ENCODE measurements at regions not wholly inside any gene's neighbourhood (a gene's known extent, or its start where the extent isn't known, plus 50 kb on each side); places are given as distances from the start of the nearest gene placed in this dataset.

DNA sequence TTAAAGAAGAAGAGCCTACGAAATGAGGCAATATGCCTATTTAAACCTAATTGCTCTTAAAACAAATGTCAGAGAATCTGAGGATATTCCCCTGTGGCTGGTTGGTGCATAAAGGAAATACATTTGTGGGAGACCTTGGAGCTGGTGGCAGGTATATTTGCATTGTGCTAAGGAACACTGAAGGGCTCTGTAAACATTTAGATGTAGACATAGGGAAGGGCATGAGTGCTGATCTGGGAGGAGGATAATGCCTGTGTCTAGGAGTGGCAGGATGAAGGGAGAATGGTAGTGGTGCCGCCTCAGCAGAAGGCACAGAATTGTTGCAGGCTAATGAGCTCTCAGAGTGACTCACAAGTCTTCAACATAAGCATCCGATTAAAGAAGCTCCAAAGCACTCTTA is 85.8 kb downstream of the CD164 start:
- WGBS, result 77% methylated on average over 3 of the region's 3 CpGs
- intact Hi-C loops (cut with DNase I), result no loop called here
- no peak for DNase-seq (ENCODE audit: extremely low spot score)
- H3K9me3 ChIP-seq, result no peaks in the 10 kb centered on the region
- H3K4me3 ChIP-seq, result no peak overlapping the region
- peak overlapping the region; percentile 79 to 85 (median 82) for H3K27ac ChIP-seq (replicated peaks in 1 of 4)
- H3K27me3 ChIP-seq, result no peaks in the 10 kb centered on the region
- no peak for TF ChIP-seq POLR2AphosphoS5 (IDR thresholded peaks at IDR 0.05)
- TF ChIP-seq EP300 (IDR thresholded peaks at IDR 0.05), result no peak
- TF ChIP-seq, protein P1, sequence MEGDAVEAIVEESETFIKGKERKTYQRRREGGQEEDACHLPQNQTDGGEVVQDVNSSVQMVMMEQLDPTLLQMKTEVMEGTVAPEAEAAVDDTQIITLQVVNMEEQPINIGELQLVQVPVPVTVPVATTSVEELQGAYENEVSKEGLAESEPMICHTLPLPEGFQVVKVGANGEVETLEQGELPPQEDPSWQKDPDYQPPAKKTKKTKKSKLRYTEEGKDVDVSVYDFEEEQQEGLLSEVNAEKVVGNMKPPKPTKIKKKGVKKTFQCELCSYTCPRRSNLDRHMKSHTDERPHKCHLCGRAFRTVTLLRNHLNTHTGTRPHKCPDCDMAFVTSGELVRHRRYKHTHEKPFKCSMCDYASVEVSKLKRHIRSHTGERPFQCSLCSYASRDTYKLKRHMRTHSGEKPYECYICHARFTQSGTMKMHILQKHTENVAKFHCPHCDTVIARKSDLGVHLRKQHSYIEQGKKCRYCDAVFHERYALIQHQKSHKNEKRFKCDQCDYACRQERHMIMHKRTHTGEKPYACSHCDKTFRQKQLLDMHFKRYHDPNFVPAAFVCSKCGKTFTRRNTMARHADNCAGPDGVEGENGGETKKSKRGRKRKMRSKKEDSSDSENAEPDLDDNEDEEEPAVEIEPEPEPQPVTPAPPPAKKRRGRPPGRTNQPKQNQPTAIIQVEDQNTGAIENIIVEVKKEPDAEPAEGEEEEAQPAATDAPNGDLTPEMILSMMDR (IDR thresholded peaks at IDR 0.05), result no peak
- TF ChIP-seq POLR2A (IDR thresholded peaks at IDR 0.05; ENCODE audit: low read depth), result no peak
- H3K36me3 ChIP-seq, result no peaks in the 10 kb centered on the region
- peaks cover 26 to 52% (median 47%) of the 10 kb centered on the region in 4 donors for H3K4me1 ChIP-seq

DNA sequence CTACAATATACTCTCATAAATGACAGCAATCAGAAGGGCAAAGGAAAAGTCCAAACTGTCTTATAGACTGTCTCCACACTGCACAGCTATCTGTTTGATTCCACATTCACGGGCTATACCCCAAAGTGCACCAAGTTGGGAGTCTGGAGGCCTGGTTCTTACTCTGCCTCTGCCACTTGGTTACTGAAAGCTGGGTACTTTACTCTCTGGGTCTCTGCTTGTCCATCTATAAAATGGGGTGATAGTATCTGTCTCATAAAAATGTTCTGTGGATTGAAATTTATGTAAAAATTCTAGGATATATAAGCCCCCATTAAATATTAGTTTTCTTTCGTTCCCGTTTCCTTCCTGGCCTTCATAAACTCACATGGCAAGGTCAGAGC is 86.5 kb downstream of the CD164 start:
- no peaks in the 10 kb centered on the region for H3K27me3 ChIP-seq
- H3K27ac ChIP-seq (replicated peaks in 1 of 4), result no peak overlapping the region
- H3K36me3 ChIP-seq, result no peaks in the 10 kb centered on the region
- 94% methylated on average over 3 of the region's 3 CpGs for WGBS
- intact Hi-C loops (cut with DNase I), result no loop called here
- no peaks in the 10 kb centered on the region for H3K9me3 ChIP-seq
- H3K4me3 ChIP-seq, result no peak overlapping the region
- DNase-seq (ENCODE audit: extremely low spot score), result no peak
- TF ChIP-seq, protein P1 (IDR thresholded peaks at IDR 0.05), result no peak
- TF ChIP-seq POLR2A (IDR thresholded peaks at IDR 0.05; ENCODE audit: low read depth) (no peak), EP300 (IDR thresholded peaks at IDR 0.05) (no peak), POLR2AphosphoS5 (IDR thresholded peaks at IDR 0.05) (no peak)
- H3K4me1 ChIP-seq, result peaks cover 19 to 45% (median 40%) of the 10 kb centered on the region in 4 donors

DNA sequence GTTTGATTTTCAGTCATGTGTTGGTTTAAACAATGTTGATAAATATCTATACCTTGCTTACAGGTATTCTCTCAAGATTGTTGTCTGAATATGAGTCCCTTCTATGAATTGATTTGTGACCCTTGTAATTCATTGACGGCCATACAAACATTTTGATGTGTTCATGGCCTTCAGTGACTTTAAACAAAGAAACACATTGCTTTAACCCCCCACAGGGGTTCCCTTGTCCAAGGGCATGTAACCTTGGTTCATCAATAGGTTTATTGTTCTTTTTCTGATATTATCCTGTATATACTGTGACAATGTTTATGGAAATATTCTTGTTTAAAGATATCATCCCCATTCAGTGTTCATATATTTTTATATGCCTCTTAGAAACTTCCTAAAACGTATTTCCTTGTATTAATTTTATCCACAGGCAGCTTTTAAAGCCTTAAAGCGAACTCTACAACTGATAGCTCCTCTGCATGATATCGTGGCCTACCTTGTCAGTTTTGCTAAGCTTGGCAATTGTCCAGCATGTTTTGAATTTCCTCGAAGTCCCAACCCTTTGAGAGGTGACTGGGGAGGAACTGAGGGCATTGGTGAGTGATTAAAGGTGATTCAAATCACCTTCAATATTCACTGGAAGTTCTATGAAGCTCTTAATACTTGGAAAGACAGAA is 87.0 kb downstream of the CD164 start:
- no peaks in the 10 kb centered on the region for H3K9me3 ChIP-seq
- H3K36me3 ChIP-seq, result no peaks in the 10 kb centered on the region
- no peak for DNase-seq (ENCODE audit: extremely low spot score)
- WGBS, result 77% methylated on average over 5 of the region's 5 CpGs
- H3K27ac ChIP-seq (replicated peaks in 1 of 4), result no peak overlapping the region
- peaks cover 16 to 40% (median 36%) of the 10 kb centered on the region in 4 donors for H3K4me1 ChIP-seq
- H3K27me3 ChIP-seq, result peaks cover 0 to 3% (median 0%) of the 10 kb centered on the region in 4 donors
- intact Hi-C loops (cut with DNase I), result no loop called here
- TF ChIP-seq EP300 (IDR thresholded peaks at IDR 0.05) (no peak), POLR2AphosphoS5 (IDR thresholded peaks at IDR 0.05) (no peak), POLR2A (IDR thresholded peaks at IDR 0.05; ENCODE audit: low read depth) (no peak)
- TF ChIP-seq, protein P1 (IDR thresholded peaks at IDR 0.05), result no peak
- no peak overlapping the region for H3K4me3 ChIP-seq

DNA sequence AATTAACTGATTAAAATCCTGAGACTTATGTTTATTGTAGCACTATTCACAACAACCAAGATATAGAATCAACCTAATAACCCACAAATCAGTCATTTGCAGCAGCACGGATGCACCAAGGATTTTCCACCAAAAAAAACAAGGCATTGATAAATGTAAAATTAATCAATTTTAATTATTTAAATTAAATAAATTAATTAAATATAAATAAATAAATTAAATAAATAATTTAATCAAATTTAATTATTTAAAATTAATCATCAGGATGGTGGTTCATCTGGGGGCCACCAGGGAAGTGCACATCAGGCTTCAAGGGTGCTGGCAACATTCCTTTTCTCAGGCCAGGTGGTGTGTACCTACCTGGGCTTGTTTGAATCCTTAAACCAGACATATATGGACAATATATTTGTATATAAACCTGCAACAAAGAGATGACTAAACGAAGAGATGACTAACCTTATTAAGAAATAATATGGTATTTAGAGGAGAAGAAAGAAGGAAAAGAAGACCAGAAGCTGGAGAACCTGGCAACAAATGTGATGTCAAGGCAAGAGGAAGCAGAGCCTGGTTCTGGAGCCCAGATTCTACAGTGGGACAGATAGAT is 89.2 kb downstream of the CD164 start:
- intact Hi-C loops (cut with DNase I), result no loop called here
- Histone ChIP-seq H3K36me3 (no peaks in the 10 kb centered on the region), H3K4me1 (peaks cover 6 to 19% (median 17%) of the 10 kb centered on the region in 4 donors), H3K4me3 (no peak overlapping the region), H3K27me3 (peaks cover 0 to 9% (median 0%) of the 10 kb centered on the region in 4 donors), H3K27ac (replicated peaks in 1 of 4) (no peak overlapping the region), H3K9me3 (no peaks in the 10 kb centered on the region)
- WGBS, result 81% methylated on average over 2 of the region's 2 CpGs
- TF ChIP-seq EP300 (IDR thresholded peaks at IDR 0.05), result no peak
- TF ChIP-seq POLR2A (IDR thresholded peaks at IDR 0.05; ENCODE audit: low read depth), result no peak
- TF ChIP-seq, protein P1 (IDR thresholded peaks at IDR 0.05), result no peak
- TF ChIP-seq POLR2AphosphoS5 (IDR thresholded peaks at IDR 0.05), result no peak
- DNase-seq (ENCODE audit: extremely low spot score), result no peak
